ENCODE measurements at regions not wholly inside any gene's neighbourhood (a gene's known extent, or its start where the extent isn't known, plus 50 kb on each side); places are given as distances from the start of the nearest gene placed in this dataset.

DNA sequence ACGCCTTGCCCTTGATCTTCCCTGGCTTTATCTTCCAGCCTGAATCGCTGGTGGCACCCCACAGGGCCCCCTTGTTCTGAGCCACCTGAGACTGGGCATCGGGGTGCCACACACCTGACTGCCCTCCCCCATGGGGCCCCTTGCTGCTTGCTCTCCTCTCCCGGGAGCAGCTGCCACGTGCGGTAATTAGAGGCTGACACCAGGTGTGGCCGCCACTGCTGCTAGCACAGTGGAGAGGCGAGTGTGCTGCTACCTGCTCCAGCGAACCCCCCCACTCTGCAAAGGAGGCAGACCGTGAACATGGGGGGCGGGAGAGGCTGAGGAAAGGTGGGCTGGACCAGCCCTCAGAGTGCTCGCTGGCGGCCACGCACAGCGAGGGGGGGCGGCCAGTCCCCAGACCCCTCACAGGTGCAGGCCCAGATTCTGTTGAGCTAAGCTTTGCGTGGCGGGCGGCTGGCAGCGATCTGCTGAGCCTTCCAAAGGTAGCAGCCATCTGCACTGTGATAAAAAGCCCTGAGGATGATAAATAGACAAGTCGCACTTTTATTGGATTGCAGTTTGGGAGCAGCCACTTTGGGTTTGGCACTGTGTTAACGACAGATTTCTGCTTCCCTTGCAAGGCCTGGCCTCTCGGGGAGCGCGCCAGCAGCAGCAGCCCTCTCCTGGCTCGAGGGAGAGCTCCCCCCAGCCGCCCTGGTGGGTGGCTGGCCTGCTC is 167.9 kb upstream of the GSE1 start:
- TF ChIP-seq, protein P1, sequence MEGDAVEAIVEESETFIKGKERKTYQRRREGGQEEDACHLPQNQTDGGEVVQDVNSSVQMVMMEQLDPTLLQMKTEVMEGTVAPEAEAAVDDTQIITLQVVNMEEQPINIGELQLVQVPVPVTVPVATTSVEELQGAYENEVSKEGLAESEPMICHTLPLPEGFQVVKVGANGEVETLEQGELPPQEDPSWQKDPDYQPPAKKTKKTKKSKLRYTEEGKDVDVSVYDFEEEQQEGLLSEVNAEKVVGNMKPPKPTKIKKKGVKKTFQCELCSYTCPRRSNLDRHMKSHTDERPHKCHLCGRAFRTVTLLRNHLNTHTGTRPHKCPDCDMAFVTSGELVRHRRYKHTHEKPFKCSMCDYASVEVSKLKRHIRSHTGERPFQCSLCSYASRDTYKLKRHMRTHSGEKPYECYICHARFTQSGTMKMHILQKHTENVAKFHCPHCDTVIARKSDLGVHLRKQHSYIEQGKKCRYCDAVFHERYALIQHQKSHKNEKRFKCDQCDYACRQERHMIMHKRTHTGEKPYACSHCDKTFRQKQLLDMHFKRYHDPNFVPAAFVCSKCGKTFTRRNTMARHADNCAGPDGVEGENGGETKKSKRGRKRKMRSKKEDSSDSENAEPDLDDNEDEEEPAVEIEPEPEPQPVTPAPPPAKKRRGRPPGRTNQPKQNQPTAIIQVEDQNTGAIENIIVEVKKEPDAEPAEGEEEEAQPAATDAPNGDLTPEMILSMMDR (IDR thresholded peaks at IDR 0.05) = no peak
- TF ChIP-seq POLR2A (IDR thresholded peaks at IDR 0.05) = no peak
